Liver (tissue), 8 donors: ENCODE measurements at regions not wholly inside any gene's neighbourhood (a gene's known extent, or its start where the extent isn't known, plus 50 kb on each side); places are given as distances from the start of the nearest gene placed in this dataset.

ENCODE experiments used
- DNase-seq: peaks from one replicate; pipeline ENCODE4 v3.0.0-alpha.2; 2017; ENCODE audit warnings: low spot score
- H3K27ac ChIP-seq, 2 donors: one replicate each; pipeline ENCODE4 v1.7.0; 2013; ENCODE audit warnings: inconsistent platforms in 2 of 2, low read length in 2 of 2, control low read depth in 1 of 2, low read depth in 1 of 2, mild to moderate bottlenecking in 1 of 2
- H3K27me3 ChIP-seq, 4 donors: one replicate each; pipeline versions ENCODE4 v1.6.1 to v1.7.0; 2013; ENCODE audit warnings: low read length in 3 of 4, inconsistent platforms in 1 of 4, mild to moderate bottlenecking in 1 of 4, moderate library complexity in 1 of 4; ENCODE audit not compliant: control insufficient read depth in 4 of 4, insufficient read depth in 4 of 4
- H3K36me3 ChIP-seq, 4 donors: one replicate each; pipeline versions ENCODE4 v1.6.1 to v1.7.0; 2013; ENCODE audit warnings: low read length in 3 of 4, mild to moderate bottlenecking in 3 of 4, low read depth in 1 of 4, moderate library complexity in 1 of 4; ENCODE audit not compliant: control insufficient read depth in 4 of 4, insufficient read depth in 3 of 4
- H3K4me1 ChIP-seq, 4 donors: one replicate each; pipeline versions ENCODE4 v1.6.1 to v1.7.0; 2013; ENCODE audit warnings: low read length in 3 of 4, mild to moderate bottlenecking in 3 of 4, moderate library complexity in 1 of 4; ENCODE audit not compliant: control insufficient read depth in 4 of 4, insufficient read depth in 4 of 4
- H3K4me3 ChIP-seq, 3 donors: one replicate each; pipeline versions ENCODE4 v1.6.1 to v1.7.0; 2013; ENCODE audit warnings: low read length in 3 of 3, control low read depth in 1 of 3, low read depth in 1 of 3, mild to moderate bottlenecking in 1 of 3
- H3K9ac ChIP-seq, 2 donors: one replicate each; pipeline ENCODE4 v1.7.0; 2013; ENCODE audit warnings: low read length in 2 of 2, mild to moderate bottlenecking in 2 of 2, moderate library complexity in 2 of 2, control low read depth in 1 of 2, low read depth in 1 of 2
- H3K9me3 ChIP-seq, 4 donors: one replicate each; pipeline versions ENCODE4 v1.6.1 to v1.7.0; 2013; ENCODE audit warnings: low read length in 3 of 4; ENCODE audit not compliant: control insufficient read depth in 4 of 4
- EGR1 ChIP-seq, 2 donors: IDR thresholded peaks; 2 replicates each; pipeline ENCODE4 v1.6.1; 2016 to 2018; ENCODE audit warnings: antibody characterized with exemption in 2 of 2, low read depth in 2 of 2
- FOXA1 ChIP-seq: IDR thresholded peaks from 2 replicates; pipeline ENCODE4 v1.6.1; 2016; ENCODE audit warnings: antibody characterized with exemption
- FOXA2 ChIP-seq: IDR thresholded peaks from 2 replicates; pipeline ENCODE4 v1.6.1; 2016; ENCODE audit warnings: antibody characterized with exemption
- GABPA ChIP-seq, 2 donors: IDR thresholded peaks in 1 of 2; conservative IDR thresholded peaks in 1 of 2; 2 replicates each; pipeline ENCODE4 v1.6.1; 2016; ENCODE audit warnings: antibody characterized with exemption in 2 of 2, mild to moderate bottlenecking in 1 of 2, moderate library complexity in 1 of 2
- HNF4A ChIP-seq, 2 donors: conservative IDR thresholded peaks; 2 replicates each; pipeline ENCODE4 v1.6.1; 2016; ENCODE audit warnings: antibody characterized with exemption in 2 of 2, mild to moderate bottlenecking in 2 of 2
- HNF4G ChIP-seq: IDR thresholded peaks from 2 replicates; pipeline ENCODE4 v1.6.1; 2016; ENCODE audit warnings: antibody characterized with exemption
- JUND ChIP-seq, 2 donors: IDR thresholded peaks; 2 replicates each; pipeline ENCODE4 v1.6.1; 2016; ENCODE audit warnings: antibody characterized with exemption in 2 of 2
- NR2F2 ChIP-seq: IDR thresholded peaks from 2 replicates; pipeline ENCODE4 v1.6.1; 2016; ENCODE audit warnings: antibody characterized with exemption
- RAD21 ChIP-seq, 2 donors: IDR thresholded peaks; 2 replicates each; pipeline ENCODE4 v1.6.1; 2016; ENCODE audit warnings: antibody characterized with exemption in 2 of 2, mild to moderate bottlenecking in 2 of 2
- RXRA ChIP-seq, 2 donors: IDR thresholded peaks; 2 replicates each; pipeline ENCODE4 v1.6.1; 2017 to 2018; ENCODE audit warnings: antibody characterized with exemption in 2 of 2, mild to moderate bottlenecking in 1 of 2
- SP1 ChIP-seq: IDR thresholded peaks from 2 replicates; pipeline ENCODE4 v1.6.1; 2018; ENCODE audit warnings: antibody characterized with exemption, mild to moderate bottlenecking
- TAF1 ChIP-seq: conservative IDR thresholded peaks from 2 replicates; pipeline ENCODE4 v1.6.1; 2016; ENCODE audit warnings: antibody characterized with exemption, mild to moderate bottlenecking
- YY1 ChIP-seq: IDR thresholded peaks from 2 replicates; pipeline ENCODE4 v1.6.1; 2016; ENCODE audit warnings: antibody characterized with exemption, mild to moderate bottlenecking
- whole genome bisulfite sequencing: extraction: QIAGEN DNeasy Blood & Tissue Kit; methylation state at CpG from one replicate; pipeline ENCODE4 v1.1.7; 2013; 5-methylcytosine and 5-hydroxymethylcytosine counted together
- TF ChIP-seq, protein P1 (sequence below): IDR thresholded peaks from 2 replicates; pipeline ENCODE4 v1.6.1; 2016; ENCODE audit warnings: antibody characterized with exemption
- TF ChIP-seq, protein P2 (sequence below): IDR thresholded peaks from 2 replicates; pipeline ENCODE4 v1.6.1; 2016; ENCODE audit warnings: antibody characterized with exemption, mild to moderate bottlenecking
- TF ChIP-seq, protein P3 (sequence below): fragments of 150-350 bp; IDR thresholded peaks from 2 replicates; pipeline ENCODE4 v1.5.1; 2017; ENCODE audit warnings: improper control_type of control experiment, low read depth, low read length; ENCODE audit not compliant: missing input control
- TF ChIP-seq, protein P4 (sequence below): IDR thresholded peaks from 2 replicates; pipeline ENCODE4 v1.6.1; 2016; ENCODE audit warnings: antibody characterized with exemption
- TF ChIP-seq, protein P5 (sequence below): IDR thresholded peaks from 2 replicates; pipeline ENCODE4 v1.6.1; 2016; ENCODE audit warnings: antibody characterized with exemption
- donor health status: healthy.
- donor health status: healthy.
- donor health status: healthy.
- donor health status: healthy.
- donor health status: healthy.

DNA sequence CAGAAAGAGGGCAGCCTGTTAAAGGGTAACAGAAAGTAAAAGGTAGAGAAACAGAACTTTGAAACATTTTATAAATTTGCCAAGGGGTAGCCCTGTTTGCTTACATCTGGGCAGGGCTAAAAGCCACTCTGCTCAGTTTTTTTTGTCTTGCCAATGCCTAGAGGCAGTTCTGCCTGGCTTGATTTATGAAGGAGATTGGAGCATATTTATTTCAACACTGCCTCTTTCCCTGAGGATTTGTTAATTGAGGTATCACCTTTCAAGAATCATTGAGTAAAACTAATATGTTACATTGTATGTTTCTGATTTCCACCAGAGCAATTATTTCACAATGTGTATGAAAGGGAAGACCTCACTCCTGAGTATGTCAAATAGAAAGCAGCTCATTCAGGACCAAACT is 160.8 kb downstream of the GXYLT1 start:
- TF ChIP-seq, protein P1, sequence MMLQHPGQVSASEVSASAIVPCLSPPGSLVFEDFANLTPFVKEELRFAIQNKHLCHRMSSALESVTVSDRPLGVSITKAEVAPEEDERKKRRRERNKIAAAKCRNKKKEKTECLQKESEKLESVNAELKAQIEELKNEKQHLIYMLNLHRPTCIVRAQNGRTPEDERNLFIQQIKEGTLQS: no peak
- TF ChIP-seq HNF4A (conservative IDR thresholded peaks at IDR 0.05) (no peak), FOXA1 (no peak), GABPA (IDR thresholded peaks at IDR 0.05 in 1 of 2, conservative IDR thresholded peaks at IDR 0.05 in 1 of 2) (no peak), TAF1 (no peak), RXRA (IDR thresholded peaks at IDR 0.05) (no peak), FOXA2 (no peak), NR2F2 (no peak), HNF4G (no peak), RAD21 (IDR thresholded peaks at IDR 0.05) (no peak), JUND (IDR thresholded peaks at IDR 0.05) (no peak), EGR1 (IDR thresholded peaks at IDR 0.05; ENCODE audit: low read depth in 2 of 2) (no peak), SP1 (no peak), YY1 (no peak)
- TF ChIP-seq, protein P2, sequence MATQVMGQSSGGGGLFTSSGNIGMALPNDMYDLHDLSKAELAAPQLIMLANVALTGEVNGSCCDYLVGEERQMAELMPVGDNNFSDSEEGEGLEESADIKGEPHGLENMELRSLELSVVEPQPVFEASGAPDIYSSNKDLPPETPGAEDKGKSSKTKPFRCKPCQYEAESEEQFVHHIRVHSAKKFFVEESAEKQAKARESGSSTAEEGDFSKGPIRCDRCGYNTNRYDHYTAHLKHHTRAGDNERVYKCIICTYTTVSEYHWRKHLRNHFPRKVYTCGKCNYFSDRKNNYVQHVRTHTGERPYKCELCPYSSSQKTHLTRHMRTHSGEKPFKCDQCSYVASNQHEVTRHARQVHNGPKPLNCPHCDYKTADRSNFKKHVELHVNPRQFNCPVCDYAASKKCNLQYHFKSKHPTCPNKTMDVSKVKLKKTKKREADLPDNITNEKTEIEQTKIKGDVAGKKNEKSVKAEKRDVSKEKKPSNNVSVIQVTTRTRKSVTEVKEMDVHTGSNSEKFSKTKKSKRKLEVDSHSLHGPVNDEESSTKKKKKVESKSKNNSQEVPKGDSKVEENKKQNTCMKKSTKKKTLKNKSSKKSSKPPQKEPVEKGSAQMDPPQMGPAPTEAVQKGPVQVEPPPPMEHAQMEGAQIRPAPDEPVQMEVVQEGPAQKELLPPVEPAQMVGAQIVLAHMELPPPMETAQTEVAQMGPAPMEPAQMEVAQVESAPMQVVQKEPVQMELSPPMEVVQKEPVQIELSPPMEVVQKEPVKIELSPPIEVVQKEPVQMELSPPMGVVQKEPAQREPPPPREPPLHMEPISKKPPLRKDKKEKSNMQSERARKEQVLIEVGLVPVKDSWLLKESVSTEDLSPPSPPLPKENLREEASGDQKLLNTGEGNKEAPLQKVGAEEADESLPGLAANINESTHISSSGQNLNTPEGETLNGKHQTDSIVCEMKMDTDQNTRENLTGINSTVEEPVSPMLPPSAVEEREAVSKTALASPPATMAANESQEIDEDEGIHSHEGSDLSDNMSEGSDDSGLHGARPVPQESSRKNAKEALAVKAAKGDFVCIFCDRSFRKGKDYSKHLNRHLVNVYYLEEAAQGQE: no peak
- TF ChIP-seq, protein P3, sequence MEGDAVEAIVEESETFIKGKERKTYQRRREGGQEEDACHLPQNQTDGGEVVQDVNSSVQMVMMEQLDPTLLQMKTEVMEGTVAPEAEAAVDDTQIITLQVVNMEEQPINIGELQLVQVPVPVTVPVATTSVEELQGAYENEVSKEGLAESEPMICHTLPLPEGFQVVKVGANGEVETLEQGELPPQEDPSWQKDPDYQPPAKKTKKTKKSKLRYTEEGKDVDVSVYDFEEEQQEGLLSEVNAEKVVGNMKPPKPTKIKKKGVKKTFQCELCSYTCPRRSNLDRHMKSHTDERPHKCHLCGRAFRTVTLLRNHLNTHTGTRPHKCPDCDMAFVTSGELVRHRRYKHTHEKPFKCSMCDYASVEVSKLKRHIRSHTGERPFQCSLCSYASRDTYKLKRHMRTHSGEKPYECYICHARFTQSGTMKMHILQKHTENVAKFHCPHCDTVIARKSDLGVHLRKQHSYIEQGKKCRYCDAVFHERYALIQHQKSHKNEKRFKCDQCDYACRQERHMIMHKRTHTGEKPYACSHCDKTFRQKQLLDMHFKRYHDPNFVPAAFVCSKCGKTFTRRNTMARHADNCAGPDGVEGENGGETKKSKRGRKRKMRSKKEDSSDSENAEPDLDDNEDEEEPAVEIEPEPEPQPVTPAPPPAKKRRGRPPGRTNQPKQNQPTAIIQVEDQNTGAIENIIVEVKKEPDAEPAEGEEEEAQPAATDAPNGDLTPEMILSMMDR: no peak
- TF ChIP-seq, protein P4, sequence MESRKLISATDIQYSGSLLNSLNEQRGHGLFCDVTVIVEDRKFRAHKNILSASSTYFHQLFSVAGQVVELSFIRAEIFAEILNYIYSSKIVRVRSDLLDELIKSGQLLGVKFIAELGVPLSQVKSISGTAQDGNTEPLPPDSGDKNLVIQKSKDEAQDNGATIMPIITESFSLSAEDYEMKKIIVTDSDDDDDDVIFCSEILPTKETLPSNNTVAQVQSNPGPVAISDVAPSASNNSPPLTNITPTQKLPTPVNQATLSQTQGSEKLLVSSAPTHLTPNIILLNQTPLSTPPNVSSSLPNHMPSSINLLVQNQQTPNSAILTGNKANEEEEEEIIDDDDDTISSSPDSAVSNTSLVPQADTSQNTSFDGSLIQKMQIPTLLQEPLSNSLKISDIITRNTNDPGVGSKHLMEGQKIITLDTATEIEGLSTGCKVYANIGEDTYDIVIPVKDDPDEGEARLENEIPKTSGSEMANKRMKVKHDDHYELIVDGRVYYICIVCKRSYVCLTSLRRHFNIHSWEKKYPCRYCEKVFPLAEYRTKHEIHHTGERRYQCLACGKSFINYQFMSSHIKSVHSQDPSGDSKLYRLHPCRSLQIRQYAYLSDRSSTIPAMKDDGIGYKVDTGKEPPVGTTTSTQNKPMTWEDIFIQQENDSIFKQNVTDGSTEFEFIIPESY: no peak
- TF ChIP-seq, protein P5, sequence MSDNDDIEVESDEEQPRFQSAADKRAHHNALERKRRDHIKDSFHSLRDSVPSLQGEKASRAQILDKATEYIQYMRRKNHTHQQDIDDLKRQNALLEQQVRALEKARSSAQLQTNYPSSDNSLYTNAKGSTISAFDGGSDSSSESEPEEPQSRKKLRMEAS: no peak
- Histone ChIP-seq H3K27ac (no peak overlapping the region), H3K36me3 (no peaks in the 10 kb centered on the region), H3K27me3 (peaks cover 0 to 2% (median 0%) of the 10 kb centered on the region in 4 donors), H3K9ac (no peak overlapping the region), H3K4me1 (no peaks in the 10 kb centered on the region), H3K4me3 (no peak overlapping the region), H3K9me3 (no peaks in the 10 kb centered on the region)
- DNase-seq: no peak

DNA sequence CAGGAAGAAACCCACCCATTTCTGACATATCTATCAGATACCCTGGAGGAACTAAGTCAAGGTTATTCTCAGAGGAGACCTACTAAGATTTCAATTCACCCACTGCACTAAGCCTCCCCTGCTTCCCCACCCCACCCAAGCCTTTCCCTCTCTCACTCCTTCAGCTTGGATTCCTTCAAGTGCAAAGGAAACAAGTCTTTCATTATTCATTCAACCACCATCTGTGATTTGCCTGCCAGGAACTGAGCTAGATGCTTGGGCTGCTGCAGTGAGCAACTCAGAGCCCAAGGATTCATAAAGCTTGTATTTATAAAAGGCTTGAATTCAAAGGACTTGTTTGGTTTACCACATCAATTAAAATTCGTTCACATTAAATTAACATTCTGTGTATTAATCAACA is 161.3 kb downstream of the GXYLT1 start:
- no peak overlapping the region for H3K9ac ChIP-seq
- no peaks in the 10 kb centered on the region for H3K9me3 ChIP-seq
- peaks cover 0 to 2% (median 0%) of the 10 kb centered on the region in 4 donors for H3K27me3 ChIP-seq
- no peak for DNase-seq
- H3K4me1 ChIP-seq: no peaks in the 10 kb centered on the region
- H3K36me3 ChIP-seq: no peaks in the 10 kb centered on the region
- no peak overlapping the region for H3K4me3 ChIP-seq
- no peak overlapping the region for H3K27ac ChIP-seq
- 46% methylated on average over 1 of the region's 1 CpG for WGBS
- TF ChIP-seq, protein P5: no peak
- TF ChIP-seq RXRA (IDR thresholded peaks at IDR 0.05) (no peak), HNF4A (conservative IDR thresholded peaks at IDR 0.05) (no peak), GABPA (IDR thresholded peaks at IDR 0.05 in 1 of 2, conservative IDR thresholded peaks at IDR 0.05 in 1 of 2) (no peak), SP1 (no peak), FOXA2 (no peak), RAD21 (IDR thresholded peaks at IDR 0.05) (no peak), TAF1 (no peak), NR2F2 (no peak), JUND (IDR thresholded peaks at IDR 0.05) (no peak), YY1 (no peak)
- TF ChIP-seq, protein P3: no peak
- TF ChIP-seq, protein P2: no peak
